GM21381 (cell line): ENCODE measurements at regions not wholly inside any gene's neighbourhood (a gene's known extent, or its start where the extent isn't known, plus 50 kb on each side); places are given as distances from the start of the nearest gene placed in this dataset.

Source experiments
- ATAC-seq: cut with Tn5 transposase; IDR thresholded peaks from one replicate; pipeline ENCODE4 v1.9.1; 2021; ENCODE audit warnings: mild to moderate bottlenecking, moderate library complexity; ENCODE audit not compliant: unreplicated experiment

- ATAC-seq = no peak
Measured at GRCh38 chr20:40925829-40926510, 102.7 kb upstream of the TOP1 start.

GRCh38 chr20:40926928-40927327 lies 101.7 kb upstream of the TOP1 start:
- no peak for ATAC-seq

- no peak for ATAC-seq
Measured at GRCh38 chr20:40930561-40930960, 98.1 kb upstream of the TOP1 start.

- ATAC-seq = no peak
Measured at GRCh38 chr20:40931410-40932044, 97.1 kb upstream of the TOP1 start.

GRCh38 chr20:40932436-40932835 lies 96.2 kb upstream of the TOP1 start:
- no peak for ATAC-seq

- no peak for ATAC-seq
Measured at GRCh38 chr20:40933758-40934157, 94.9 kb upstream of the TOP1 start.

- no peak for ATAC-seq
Measured at GRCh38 chr20:40938020-40938419, 90.6 kb upstream of the TOP1 start.

- ATAC-seq = no peak
Measured at GRCh38 chr20:40939667-40940066, 89.0 kb upstream of the TOP1 start.

- ATAC-seq = no peak
Measured at GRCh38 chr20:40941133-40941610, 87.5 kb upstream of the TOP1 start.

- no peak for ATAC-seq
Measured at GRCh38 chr20:40942006-40942405, 86.6 kb upstream of the TOP1 start.

- ATAC-seq = no peak
Measured at GRCh38 chr20:40942775-40943174, 85.8 kb upstream of the TOP1 start.

- ATAC-seq = no peak
Measured at GRCh38 chr20:40943591-40943990, 85.0 kb upstream of the TOP1 start.

- ATAC-seq = no peak
Measured at GRCh38 chr20:40945189-40945588, 83.4 kb upstream of the TOP1 start.

- ATAC-seq = no peak
Measured at GRCh38 chr20:40945754-40946450, 82.7 kb upstream of the TOP1 start.

- no peak for ATAC-seq
Measured at GRCh38 chr20:40946451-40946850, 82.2 kb upstream of the TOP1 start.

- ATAC-seq = no peak
Measured at GRCh38 chr20:40948465-40949267, 80.0 kb upstream of the TOP1 start.

GRCh38 chr20:40949346-40949745 lies 79.3 kb upstream of the TOP1 start:
- no peak for ATAC-seq

- ATAC-seq = no peak
Measured at GRCh38 chr20:40952136-40952535, 76.5 kb upstream of the TOP1 start.

- ATAC-seq = no peak
Measured at GRCh38 chr20:40953416-40953815, 75.2 kb upstream of the TOP1 start.

- ATAC-seq = no peak
Measured at GRCh38 chr20:40953856-40954255, 74.8 kb upstream of the TOP1 start.

GRCh38 chr20:40954521-40955165 lies 74.0 kb upstream of the TOP1 start:
- ATAC-seq = no peak
